SW480 (cell line): ENCODE measurements at regions not wholly inside any gene's neighbourhood (a gene's known extent, or its start where the extent isn't known, plus 50 kb on each side); places are given as distances from the start of the nearest gene placed in this dataset.
"Not testable (repeated sequence)": the region's sequence is repeated elsewhere in the genome, so short reads cannot be mapped to it uniquely, and the experiment has no call there.

ENCODE experiments used
- DNase-seq: peaks from one replicate; pipeline ENCODE4 v3.0.0-alpha.2; 2016; ENCODE audit warnings: low spot score

GRCh38 chrX:79506001-79506400 is 138.9 kb upstream of the ITM2A start:
- DNase-seq, result no peak

DNA sequence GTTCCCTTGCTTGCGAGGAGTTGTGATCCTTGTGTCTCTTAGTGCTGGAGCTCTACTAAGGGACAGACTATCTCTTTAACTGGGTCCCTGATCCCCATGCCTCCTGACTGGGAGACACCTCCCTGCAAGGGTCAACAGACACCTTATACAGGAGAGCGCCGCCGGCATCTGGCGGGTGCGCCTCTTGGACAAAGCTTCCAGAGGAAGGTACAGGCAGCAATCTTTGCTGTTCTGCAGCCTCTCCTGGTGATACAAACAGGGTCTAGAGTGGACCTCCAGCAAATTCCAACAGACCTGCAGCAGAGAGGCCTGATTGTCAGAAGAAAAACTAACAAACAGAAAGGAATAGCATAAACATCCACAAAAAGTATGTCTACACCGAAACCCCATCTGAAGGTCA is 115.6 kb upstream of the ITM2A start:
- no peak for DNase-seq

DNA sequence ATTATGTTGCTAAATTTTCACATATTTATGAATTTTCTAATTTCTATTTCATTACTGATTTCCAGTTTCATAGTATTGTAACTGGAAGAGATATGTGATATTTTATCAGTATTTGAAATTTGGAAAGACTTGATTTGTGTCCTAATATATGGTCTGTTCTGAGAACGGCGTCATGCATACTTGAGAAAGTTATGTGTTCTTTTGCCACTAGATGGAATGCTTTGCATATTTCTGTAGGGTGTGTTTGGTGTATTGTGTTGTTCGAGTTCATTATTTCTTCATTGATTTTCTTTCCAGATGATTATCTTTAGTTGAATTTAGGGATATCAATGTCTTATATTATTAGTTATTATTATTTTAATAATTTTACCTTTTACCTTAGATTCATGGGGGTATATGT is 110.6 kb upstream of the ITM2A start:
- no peak for DNase-seq

- DNase-seq, result no peak
Observed at GRCh38 chrX:79466636-79467035, 99.5 kb upstream of the ITM2A start.

- no peak for DNase-seq
Observed at GRCh38 chrX:79462458-79462857, 95.3 kb upstream of the ITM2A start.

GRCh38 chrX:79456593-79456992 is 89.5 kb upstream of the ITM2A start:
- not testable (repeated sequence) for DNase-seq

DNA sequence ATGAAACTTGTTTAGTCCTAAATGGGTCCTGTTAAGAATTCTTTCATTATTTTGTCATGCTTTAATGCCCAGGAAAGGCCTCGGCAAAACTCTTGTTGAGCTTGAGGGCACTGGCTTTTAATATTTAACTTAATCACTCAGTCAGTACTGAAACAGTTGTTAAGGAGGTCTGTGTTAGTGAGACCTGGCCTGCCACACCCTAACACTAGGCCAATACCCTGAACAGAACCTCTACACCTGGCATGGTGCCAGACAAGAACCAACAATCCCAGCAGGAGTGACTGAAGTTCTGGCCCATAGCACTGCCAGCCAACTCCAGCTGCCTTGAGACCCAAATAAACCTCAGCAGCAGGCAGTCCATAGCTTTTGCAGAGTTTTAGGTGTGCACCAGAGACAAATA is 85.7 kb upstream of the ITM2A start:
- no peak for DNase-seq

GRCh38 chrX:79444694-79445210 is 77.6 kb upstream of the ITM2A start:
- no peak for DNase-seq

- DNase-seq, result no peak
Observed at GRCh38 chrX:79443121-79443520, 76.0 kb upstream of the ITM2A start.

DNA sequence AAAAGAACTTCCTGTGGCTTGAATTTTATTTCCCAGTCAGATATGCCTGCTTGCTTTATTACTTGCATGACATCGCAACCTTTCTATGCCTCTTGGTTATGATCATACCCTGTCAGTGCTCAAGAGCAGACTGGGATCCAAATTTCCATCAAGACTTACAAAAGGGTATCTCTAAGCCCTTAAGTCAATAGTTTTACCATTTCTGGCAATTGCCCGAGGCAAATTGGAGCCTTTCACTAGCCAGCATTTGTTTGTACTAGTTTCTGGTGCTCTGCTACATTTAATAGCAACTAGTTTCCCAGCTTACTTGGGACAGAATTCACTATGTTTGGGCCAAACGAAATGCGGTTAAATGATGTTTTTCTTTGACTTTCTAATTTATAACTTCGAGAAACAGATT is 73.2 kb upstream of the ITM2A start:
- no peak for DNase-seq
